HG03139 (cell line): ENCODE measurements at regions not wholly inside any gene's neighbourhood (a gene's known extent, or its start where the extent isn't known, plus 50 kb on each side); places are given as distances from the start of the nearest gene placed in this dataset.
"Not testable (repeated sequence)": the region's sequence is repeated elsewhere in the genome, so short reads cannot be mapped to it uniquely, and the experiment has no call there.

ENCODE experiments used
- ATAC-seq: cut with Tn5 transposase; IDR thresholded peaks from one replicate; pipeline ENCODE4 v1.9.1; 2021; ENCODE audit not compliant: unreplicated experiment

GRCh38 chr10:27390681-27391080, 113.4 kb upstream of the RAB18 start:
- no peak for ATAC-seq

- no peak for ATAC-seq
Observed at GRCh38 chr10:27388761-27389399, 115.2 kb upstream of the RAB18 start.

- no peak for ATAC-seq
Observed at GRCh38 chr10:27383595-27384542, 120.2 kb upstream of the RAB18 start.

GRCh38 chr10:27382176-27382575, 121.9 kb upstream of the RAB18 start:
- no peak for ATAC-seq

- no peak for ATAC-seq
Observed at GRCh38 chr10:27380929-27381358, 123.2 kb upstream of the RAB18 start.

GRCh38 chr10:27379041-27379440, 125.1 kb upstream of the RAB18 start:
- ATAC-seq = not testable (repeated sequence)

- ATAC-seq = no peak
Observed at GRCh38 chr10:27373566-27374160, 130.4 kb upstream of the RAB18 start.

GRCh38 chr10:27372095-27372494, 131.5 kb upstream of the ACBD5 start:
- ATAC-seq = no peak

GRCh38 chr10:27371375-27371774, 130.8 kb upstream of the ACBD5 start:
- ATAC-seq = not testable (repeated sequence)

- no peak for ATAC-seq
Observed at GRCh38 chr10:27369880-27370279, 129.3 kb upstream of the ACBD5 start.

GRCh38 chr10:27368706-27369105, 128.1 kb upstream of the ACBD5 start:
- no peak for ATAC-seq

- ATAC-seq = no peak
Observed at GRCh38 chr10:27366769-27367168, 126.2 kb upstream of the ACBD5 start.

- no peak for ATAC-seq
Observed at GRCh38 chr10:27364028-27364427, 123.4 kb upstream of the ACBD5 start.

GRCh38 chr10:27360581-27361172, 120.1 kb upstream of the ACBD5 start:
- peak; percentile 69 for ATAC-seq

GRCh38 chr10:27359792-27360355, 119.3 kb upstream of the ACBD5 start:
- no peak for ATAC-seq

GRCh38 chr10:27356738-27357137, 116.1 kb upstream of the ACBD5 start:
- no peak for ATAC-seq

GRCh38 chr10:27355918-27356573, 115.4 kb upstream of the ACBD5 start:
- no peak for ATAC-seq

GRCh38 chr10:27354643-27355270, 114.2 kb upstream of the ACBD5 start:
- ATAC-seq = peak; percentile 97

GRCh38 chr10:27354100-27354499, 113.5 kb upstream of the ACBD5 start:
- not testable (repeated sequence) for ATAC-seq

- ATAC-seq = no peak
Observed at GRCh38 chr10:27349987-27350386, 109.4 kb upstream of the ACBD5 start.
